Epithelial cell of prostate (primary cell): ENCODE measurements at regions not wholly inside any gene's neighbourhood (a gene's known extent, or its start where the extent isn't known, plus 50 kb on each side); places are given as distances from the start of the nearest gene placed in this dataset.

Experiments used
- DNase-seq: peaks from one replicate; pipeline ENCODE4 v3.0.0-alpha.2; 2011; ENCODE audit warnings: low read depth, low spot score
- H3K27ac ChIP-seq: fragments of 450-650 bp; 2 replicates; pipeline ENCODE4 v1.5.1; 2017; ENCODE audit warnings: mild to moderate bottlenecking

GRCh38 chr1:42035830-42036604 is 117.2 kb upstream of the GUCA2B start:
- no peak overlapping the region for H3K27ac ChIP-seq
- DNase-seq: peak; percentile 48

GRCh38 chr1:42035205-42035829 is 116.6 kb upstream of the HIVEP3 start:
- DNase-seq: no peak
- H3K27ac ChIP-seq: no peak overlapping the region

GRCh38 chr1:42034426-42034825 is 115.7 kb upstream of the HIVEP3 start:
- DNase-seq: no peak
- H3K27ac ChIP-seq: no peak overlapping the region

GRCh38 chr1:42033629-42034028 is 114.9 kb upstream of the HIVEP3 start:
- DNase-seq: no peak
- no peak overlapping the region for H3K27ac ChIP-seq

GRCh38 chr1:42017730-42018129 is 99.0 kb upstream of the HIVEP3 start:
- H3K27ac ChIP-seq: no peak overlapping the region
- no peak for DNase-seq

GRCh38 chr1:42017259-42017658 is 98.5 kb upstream of the HIVEP3 start:
- no peak for DNase-seq
- H3K27ac ChIP-seq: no peak overlapping the region

- DNase-seq: no peak
Measured at GRCh38 chr1:42014823-42015222, 96.1 kb upstream of the HIVEP3 start.

GRCh38 chr1:42013881-42014470 is 95.3 kb upstream of the HIVEP3 start:
- no peak for DNase-seq
- no peak overlapping the region for H3K27ac ChIP-seq

More at GRCh38 chr1:42014823-42015222, 96.1 kb upstream of the HIVEP3 start:
- no peak overlapping the region for H3K27ac ChIP-seq

- no peak overlapping the region for H3K27ac ChIP-seq
- DNase-seq: no peak
Measured at GRCh38 chr1:42012852-42013251, 94.1 kb upstream of the HIVEP3 start.

GRCh38 chr1:42010381-42010780 is 91.7 kb upstream of the HIVEP3 start:
- no peak overlapping the region for H3K27ac ChIP-seq
- no peak for DNase-seq

GRCh38 chr1:42008264-42008663 is 89.5 kb upstream of the HIVEP3 start:
- H3K27ac ChIP-seq: no peak overlapping the region
- DNase-seq: no peak

- no peak for DNase-seq
- H3K27ac ChIP-seq: no peak overlapping the region
Measured at GRCh38 chr1:42006836-42007235, 88.1 kb upstream of the HIVEP3 start.

- no peak for DNase-seq
- H3K27ac ChIP-seq: no peak overlapping the region
Measured at GRCh38 chr1:42006093-42006492, 87.4 kb upstream of the HIVEP3 start.

- no peak for DNase-seq
Measured at GRCh38 chr1:42005530-42005929, 86.8 kb upstream of the HIVEP3 start.

GRCh38 chr1:42004860-42005259 is 86.1 kb upstream of the HIVEP3 start:
- H3K27ac ChIP-seq: no peak overlapping the region
- no peak for DNase-seq

More at GRCh38 chr1:42005530-42005929, 86.8 kb upstream of the HIVEP3 start:
- no peak overlapping the region for H3K27ac ChIP-seq

GRCh38 chr1:42004322-42004721 is 85.6 kb upstream of the HIVEP3 start:
- H3K27ac ChIP-seq: no peak overlapping the region
- no peak for DNase-seq

GRCh38 chr1:42003433-42003832 is 84.7 kb upstream of the HIVEP3 start:
- DNase-seq: no peak
- H3K27ac ChIP-seq: no peak overlapping the region

GRCh38 chr1:42002220-42002619 is 83.5 kb upstream of the HIVEP3 start:
- DNase-seq: no peak
- H3K27ac ChIP-seq: no peak overlapping the region

- no peak overlapping the region for H3K27ac ChIP-seq
- no peak for DNase-seq
Measured at GRCh38 chr1:42000766-42001165, 82.0 kb upstream of the HIVEP3 start.

GRCh38 chr1:41999884-42000283 is 81.2 kb upstream of the HIVEP3 start:
- H3K27ac ChIP-seq: no peak overlapping the region
- DNase-seq: no peak

GRCh38 chr1:41998250-41998649 is 79.5 kb upstream of the HIVEP3 start:
- no peak overlapping the region for H3K27ac ChIP-seq

More at GRCh38 chr1:41998250-41998649, 79.5 kb upstream of the HIVEP3 start:
- no peak for DNase-seq
